Thyroid gland (tissue), 4 donors: ENCODE measurements at regions not wholly inside any gene's neighbourhood (a gene's known extent, or its start where the extent isn't known, plus 50 kb on each side); places are given as distances from the start of the nearest gene placed in this dataset.

Experiments
- DNase-seq, 2 donors: peaks; one replicate each; pipeline ENCODE4 v3.0.0-alpha.2; 2019
- H3K27ac ChIP-seq, 3 donors: fragments of 200-600 bp; sonication (generic); 1 replicate in 2 of 3; 2 replicates in 1 of 3; pipeline ENCODE4 v1.5.1; 2016 to 2019; ENCODE audit warnings: mild to moderate bottlenecking in 1 of 3, moderate library complexity in 1 of 3
- H3K27me3 ChIP-seq: fragments of 200-600 bp; sonication (generic); one replicate; pipeline ENCODE4 v1.5.1; 2019
- H3K36me3 ChIP-seq, 2 donors: fragments of 200-600 bp; sonication (generic); one replicate each; pipeline ENCODE4 v1.5.1; 2016 to 2019
- H3K4me1 ChIP-seq, 2 donors: fragments of 200-600 bp; sonication (generic); one replicate each; pipeline ENCODE4 v1.5.1; 2017 to 2019
- H3K4me3 ChIP-seq, 3 donors: fragments of 200-600 bp; sonication (generic); replicated peaks in 1 of 3; 1 replicate in 2 of 3; 2 replicates in 1 of 3; pipeline ENCODE4 v1.5.1; 2016; ENCODE audit warnings: mild to moderate bottlenecking in 1 of 3
- H3K9me3 ChIP-seq: fragments of 200-600 bp; sonication (generic); one replicate; pipeline ENCODE4 v1.5.1; 2017
- CTCF ChIP-seq, 6 experiments: fragments of 200-600 bp in 3 of 6; fragments of 450-650 bp in 3 of 6; sonication (generic) in 3 of 6; IDR thresholded peaks; one replicate each; pipeline ENCODE4 v1.5.1; 2016 to 2019; ENCODE audit warnings: antibody characterized with exemption in 6 of 6, mild to moderate bottlenecking in 2 of 6, inconsistent platforms in 1 of 6, moderate library complexity in 1 of 6
- POLR2A ChIP-seq, 2 donors: fragments of 450-650 bp; IDR thresholded peaks; one replicate each; pipeline ENCODE4 v1.6.1; 2017; ENCODE audit warnings: antibody characterized with exemption in 2 of 2, mild to moderate bottlenecking in 2 of 2, moderate library complexity in 1 of 2
- WGBS, 2 donors: methylation state at CpG; one replicate each; pipeline ENCODE4 v1.1.5; 2017; 5-methylcytosine and 5-hydroxymethylcytosine counted together
- intact Hi-C: fragments of 100-400 bp; cut with DNase I; formaldehyde crosslinking; loops from one replicate; pipeline ENCODE4 v1.15.1; 2023

DNA sequence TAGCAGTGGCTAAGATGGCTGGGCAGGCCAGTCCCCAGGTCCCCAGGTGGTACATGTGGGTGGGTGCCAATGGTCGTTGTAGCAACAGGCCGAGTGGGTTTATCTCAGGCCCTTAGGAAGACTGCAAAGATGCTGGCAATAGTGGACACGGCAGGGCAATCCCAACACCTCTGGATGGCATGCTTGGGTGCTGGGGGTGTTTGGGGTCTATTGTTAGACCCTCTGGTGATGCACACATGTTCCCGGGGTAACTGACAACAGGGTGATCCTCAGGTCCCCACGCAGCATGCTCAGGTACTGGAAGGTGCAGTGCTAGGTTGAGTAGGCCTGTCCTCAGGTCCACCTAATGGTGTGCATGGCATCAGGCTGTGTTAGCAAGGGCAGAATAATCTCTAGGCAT is 267.5 kb downstream of the ANKRD50 start:
- Histone ChIP-seq H3K36me3 (no peaks in the 10 kb centered on the region), H3K9me3 (no peaks in the 10 kb centered on the region), H3K27ac (no peak overlapping the region), H3K27me3 (no peaks in the 10 kb centered on the region), H3K4me3 (no peak overlapping the region), H3K4me1 (no peaks in the 10 kb centered on the region)
- TF ChIP-seq POLR2A (IDR thresholded peaks at IDR 0.05) (no peak), CTCF (IDR thresholded peaks at IDR 0.05) (no peak)
- intact Hi-C loops = no loop called here
- no peak for DNase-seq
- 98 to 100% methylated on average over 2 to 4 of the region's 5 CpGs for WGBS, 2 donors

- Histone ChIP-seq H3K4me3 (no peak overlapping the region), H3K27ac (no peak overlapping the region), H3K27me3 (no peaks in the 10 kb centered on the region), H3K4me1 (no peaks in the 10 kb centered on the region), H3K9me3 (no peaks in the 10 kb centered on the region), H3K36me3 (no peaks in the 10 kb centered on the region)
- intact Hi-C loops = no loop called here
- DNase-seq = no peak
- TF ChIP-seq POLR2A (IDR thresholded peaks at IDR 0.05) = no peak
- TF ChIP-seq CTCF (IDR thresholded peaks at IDR 0.05) = no peak
- WGBS, 2 donors = 93 to 96% methylated on average over 1 of the region's 1 CpG
Observed at GRCh38 chr4:124449881-124450280, 262.7 kb downstream of the ANKRD50 start.

DNA sequence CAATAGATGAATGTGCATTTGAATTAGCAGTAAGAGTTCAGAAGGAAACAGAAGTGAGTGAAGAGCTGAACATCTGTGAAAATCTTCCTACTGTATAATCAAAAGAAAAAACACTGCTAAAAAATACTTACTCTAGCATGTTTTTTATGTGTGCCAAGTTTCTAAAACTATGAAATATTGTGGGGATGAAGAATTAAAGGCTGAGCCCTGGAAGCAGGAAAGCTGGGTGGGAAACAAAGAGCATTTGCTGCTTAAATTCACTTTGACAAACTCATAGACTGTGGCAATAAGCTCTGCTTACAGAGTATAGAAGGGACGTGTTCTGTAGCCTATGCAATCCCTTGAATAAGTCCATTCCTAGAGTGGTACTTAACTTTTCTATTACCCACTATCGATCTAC is 261.7 kb downstream of the ANKRD50 start:
- no peaks in the 10 kb centered on the region for H3K36me3 ChIP-seq
- H3K27me3 ChIP-seq = no peaks in the 10 kb centered on the region
- no peak for DNase-seq
- H3K4me3 ChIP-seq = no peak overlapping the region
- WGBS, 2 donors = 74 to 76% methylated on average over 2 of the region's 2 CpGs
- no peaks in the 10 kb centered on the region for H3K4me1 ChIP-seq
- intact Hi-C loops = no loop called here
- H3K27ac ChIP-seq = no peak overlapping the region
- no peaks in the 10 kb centered on the region for H3K9me3 ChIP-seq
- TF ChIP-seq POLR2A (IDR thresholded peaks at IDR 0.05) (no peak), CTCF (IDR thresholded peaks at IDR 0.05) (no peak)

DNA sequence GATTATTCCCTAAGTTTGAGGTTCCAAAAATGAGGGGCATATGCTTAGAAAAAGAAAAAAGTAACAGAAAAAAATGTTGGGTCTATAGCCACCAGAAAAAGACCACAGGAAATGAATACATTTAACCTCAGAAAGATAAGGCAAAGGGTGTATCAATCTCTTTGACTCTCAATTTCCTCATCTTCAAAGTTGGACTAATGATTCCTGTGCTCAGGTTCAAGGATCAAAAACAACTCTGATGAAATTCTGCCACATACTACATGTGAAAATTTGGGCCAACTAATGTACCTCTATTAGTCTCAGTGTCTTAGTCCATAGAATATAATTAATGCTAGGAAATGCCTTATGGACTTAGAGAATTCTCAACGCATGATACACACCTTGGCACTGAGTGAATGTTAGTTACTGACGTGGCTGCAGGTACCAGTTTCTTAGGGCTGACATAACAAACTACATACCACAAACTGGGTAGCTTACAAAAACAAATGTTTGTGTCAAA is 257.7 kb downstream of the ANKRD50 start:
- Histone ChIP-seq H3K9me3 (no peaks in the 10 kb centered on the region), H3K36me3 (no peaks in the 10 kb centered on the region), H3K27me3 (no peaks in the 10 kb centered on the region), H3K27ac (no peak overlapping the region), H3K4me1 (no peaks in the 10 kb centered on the region), H3K4me3 (no peak overlapping the region)
- intact Hi-C loops = no loop called here
- no peak for TF ChIP-seq POLR2A (IDR thresholded peaks at IDR 0.05)
- no peak for TF ChIP-seq CTCF (IDR thresholded peaks at IDR 0.05)
- WGBS, 2 donors = 88 to 89% methylated on average over 2 of the region's 2 CpGs
- DNase-seq = no peak

DNA sequence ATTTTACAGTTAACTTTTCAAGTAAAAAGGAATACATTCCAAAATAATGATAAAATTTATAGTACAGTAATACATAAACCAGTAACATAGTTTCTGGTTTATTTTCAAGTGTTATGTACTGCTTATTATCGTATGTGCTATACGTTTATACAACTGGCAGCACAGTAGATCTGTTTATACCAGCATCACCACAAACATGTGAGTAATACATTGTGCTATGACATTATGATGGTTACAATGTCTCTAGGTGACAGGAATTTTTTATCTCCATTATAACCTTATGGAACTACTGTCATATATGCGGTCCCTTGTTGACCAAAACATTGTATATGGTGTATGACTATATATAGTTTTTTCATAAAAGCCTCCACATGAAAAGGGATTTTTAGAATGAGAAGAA is 256.9 kb downstream of the ANKRD50 start:
- WGBS, 2 donors = 96 to 97% methylated on average over 3 of the region's 3 CpGs
- Histone ChIP-seq H3K27me3 (no peaks in the 10 kb centered on the region), H3K9me3 (no peaks in the 10 kb centered on the region), H3K27ac (no peak overlapping the region), H3K4me3 (no peak overlapping the region), H3K4me1 (no peaks in the 10 kb centered on the region), H3K36me3 (no peaks in the 10 kb centered on the region)
- TF ChIP-seq POLR2A (IDR thresholded peaks at IDR 0.05) = no peak
- TF ChIP-seq CTCF (IDR thresholded peaks at IDR 0.05) = no peak
- intact Hi-C loops = no loop called here
- no peak for DNase-seq
